Endometrial microvascular endothelial cells (primary cell): ENCODE measurements at regions not wholly inside any gene's neighbourhood (a gene's known extent, or its start where the extent isn't known, plus 50 kb on each side); places are given as distances from the start of the nearest gene placed in this dataset.
"Not testable (repeated sequence)": the region's sequence is repeated elsewhere in the genome, so short reads cannot be mapped to it uniquely, and the experiment has no call there.

Experiments
- in situ Hi-C: cut with HindIII; loops from 2 replicates; pipeline ENCODE4 v1.10.0; 2017; ENCODE audit warnings: low sequenced_read_pairs, low pct_unique_long_range_greater_than_20kb; ENCODE audit errors: inconsistent ontology term

GRCh38 chr18:23311351-23312121 is 141.6 kb upstream of the RIOK3 start:
- in situ Hi-C loops, result no loop called here

GRCh38 chr18:23313379-23313778 is 139.7 kb upstream of the RIOK3 start:
- in situ Hi-C loops, result no loop called here

GRCh38 chr18:23314672-23315071 is 138.4 kb upstream of the RIOK3 start:
- in situ Hi-C loops, result no loop called here

GRCh38 chr18:23316316-23316715 is 136.8 kb upstream of the RIOK3 start:
- in situ Hi-C loops, result no loop called here

- in situ Hi-C loops, result no loop called here
Measured at GRCh38 chr18:23316988-23317387, 136.1 kb upstream of the RIOK3 start.

- in situ Hi-C loops, result no loop called here
Measured at GRCh38 chr18:23317975-23318675, 135.0 kb upstream of the RIOK3 start.

- in situ Hi-C loops, result no loop called here
Measured at GRCh38 chr18:23320709-23321236, 132.3 kb upstream of the RIOK3 start.

- in situ Hi-C loops, result no loop called here
Measured at GRCh38 chr18:23321996-23322395, 131.1 kb upstream of the RIOK3 start.

GRCh38 chr18:23324056-23324811 is 128.9 kb upstream of the RIOK3 start:
- in situ Hi-C loops, result no loop called here

GRCh38 chr18:23324861-23325260 is 128.2 kb upstream of the RIOK3 start:
- in situ Hi-C loops, result no loop called here

GRCh38 chr18:23329671-23330070 is 123.4 kb upstream of the RIOK3 start:
- in situ Hi-C loops, result not testable (repeated sequence)

- in situ Hi-C loops, result no loop called here
Measured at GRCh38 chr18:23330423-23330822, 122.7 kb upstream of the RIOK3 start.

- in situ Hi-C loops, result no loop called here
Measured at GRCh38 chr18:23331091-23331920, 121.8 kb upstream of the RIOK3 start.

GRCh38 chr18:23332356-23332755 is 120.7 kb upstream of the RIOK3 start:
- in situ Hi-C loops, result no loop called here

GRCh38 chr18:23333827-23334226 is 119.3 kb upstream of the RIOK3 start:
- in situ Hi-C loops, result no loop called here

- in situ Hi-C loops, result no loop called here
Measured at GRCh38 chr18:23334569-23334968, 118.5 kb upstream of the RIOK3 start.

- in situ Hi-C loops, result no loop called here
Measured at GRCh38 chr18:23336101-23336500, 117.0 kb upstream of the RIOK3 start.

- in situ Hi-C loops, result no loop called here
Measured at GRCh38 chr18:23337599-23338444, 115.3 kb upstream of the RIOK3 start.
